ENCODE measurements at regions not wholly inside any gene's neighbourhood (a gene's known extent, or its start where the extent isn't known, plus 50 kb on each side); places are given as distances from the start of the nearest gene placed in this dataset.

GRCh38 chr1:104098837-104099236, 349.1 kb downstream of the AMY1C start:
- Histone ChIP-seq H3K4me3 (no peak overlapping the region), H3K27me3 (no peaks in the 10 kb centered on the region), H3K27ac (no peak overlapping the region), H3K9me3 (no peaks in the 10 kb centered on the region), H3K36me3 (no peaks in the 10 kb centered on the region), H3K4me1 (no peaks in the 10 kb centered on the region)
- no peak for DNase-seq (ENCODE audit: low spot score in 2 of 2)
- intact Hi-C loops (cut with DNase I) = no loop called here
- no peak for TF ChIP-seq CTCF (IDR thresholded peaks at IDR 0.05)

- no peak overlapping the region for H3K4me3 ChIP-seq
- intact Hi-C loops (cut with DNase I) = no loop called here
- H3K27me3 ChIP-seq = no peaks in the 10 kb centered on the region
- no peak for DNase-seq (ENCODE audit: low spot score in 2 of 2)
- TF ChIP-seq CTCF (IDR thresholded peaks at IDR 0.05) = no peak
- H3K9me3 ChIP-seq = no peaks in the 10 kb centered on the region
- H3K36me3 ChIP-seq = no peaks in the 10 kb centered on the region
- H3K27ac ChIP-seq = no peak overlapping the region
- H3K4me1 ChIP-seq = no peaks in the 10 kb centered on the region
Measured at GRCh38 chr1:104100115-104100514, 350.4 kb downstream of the AMY1C start.

- no peaks in the 10 kb centered on the region for H3K36me3 ChIP-seq
- no peaks in the 10 kb centered on the region for H3K9me3 ChIP-seq
- H3K27me3 ChIP-seq = no peaks in the 10 kb centered on the region
- no peak overlapping the region for H3K4me3 ChIP-seq
- H3K4me1 ChIP-seq = no peaks in the 10 kb centered on the region
- intact Hi-C loops (cut with DNase I) = no loop called here
- no peak for TF ChIP-seq CTCF (IDR thresholded peaks at IDR 0.05)
- no peak for DNase-seq (ENCODE audit: low spot score in 2 of 2)
- no peak overlapping the region for H3K27ac ChIP-seq
Measured at GRCh38 chr1:104105465-104105864, 355.8 kb downstream of the AMY1C start.

- H3K9me3 ChIP-seq = no peaks in the 10 kb centered on the region
- H3K4me3 ChIP-seq = no peak overlapping the region
- no peak overlapping the region for H3K27ac ChIP-seq
- DNase-seq (ENCODE audit: low spot score in 2 of 2) = no peak
- no peak for TF ChIP-seq CTCF (IDR thresholded peaks at IDR 0.05)
- no peaks in the 10 kb centered on the region for H3K36me3 ChIP-seq
- H3K27me3 ChIP-seq = no peaks in the 10 kb centered on the region
- H3K4me1 ChIP-seq = no peaks in the 10 kb centered on the region
- intact Hi-C loops (cut with DNase I) = no loop called here
Measured at GRCh38 chr1:104120525-104120924, 370.8 kb downstream of the AMY1C start.

- Histone ChIP-seq H3K27me3 (no peaks in the 10 kb centered on the region), H3K36me3 (no peaks in the 10 kb centered on the region), H3K4me1 (no peaks in the 10 kb centered on the region), H3K9me3 (no peaks in the 10 kb centered on the region), H3K4me3 (no peak overlapping the region), H3K27ac (no peak overlapping the region)
- intact Hi-C loops (cut with DNase I) = no loop called here
- TF ChIP-seq CTCF (IDR thresholded peaks at IDR 0.05) = no peak
- DNase-seq (ENCODE audit: low spot score in 2 of 2) = no peak
Measured at GRCh38 chr1:104121271-104121670, 371.6 kb downstream of the AMY1C start.

- H3K4me1 ChIP-seq = no peaks in the 10 kb centered on the region
- H3K4me3 ChIP-seq = no peak overlapping the region
Measured at GRCh38 chr1:104125266-104125665, 375.6 kb downstream of the AMY1C start.

More at GRCh38 chr1:104125266-104125665, 375.6 kb downstream of the AMY1C start:
- TF ChIP-seq CTCF (IDR thresholded peaks at IDR 0.05) = no peak
- DNase-seq (ENCODE audit: low spot score in 2 of 2) = no peak
- Histone ChIP-seq H3K9me3 (no peaks in the 10 kb centered on the region), H3K36me3 (no peaks in the 10 kb centered on the region), H3K27ac (no peak overlapping the region), H3K27me3 (no peaks in the 10 kb centered on the region)
- intact Hi-C loops (cut with DNase I) = no loop called here
